ENCODE measurements at regions not wholly inside any gene's neighbourhood (a gene's known extent, or its start where the extent isn't known, plus 50 kb on each side); places are given as distances from the start of the nearest gene placed in this dataset.

- no peak overlapping the region for H3K4me3 ChIP-seq (ENCODE audit: low read depth in 1 of 2, low read length in 2 of 2)
- H3K27me3 ChIP-seq (ENCODE audit: insufficient read depth, low read length, poor library complexity): no peaks in the 10 kb centered on the region
- H3K9ac ChIP-seq (ENCODE audit: low read depth, low read length): no peak overlapping the region
- H2AFZ ChIP-seq (ENCODE audit: low read depth, low read length): no peak overlapping the region
- no peak for TF ChIP-seq EZH2 (IDR thresholded peaks at IDR 0.05; ENCODE audit: borderline replicate concordance, low read depth, low read length, severe bottlenecking)
- TF ChIP-seq, protein P1, sequence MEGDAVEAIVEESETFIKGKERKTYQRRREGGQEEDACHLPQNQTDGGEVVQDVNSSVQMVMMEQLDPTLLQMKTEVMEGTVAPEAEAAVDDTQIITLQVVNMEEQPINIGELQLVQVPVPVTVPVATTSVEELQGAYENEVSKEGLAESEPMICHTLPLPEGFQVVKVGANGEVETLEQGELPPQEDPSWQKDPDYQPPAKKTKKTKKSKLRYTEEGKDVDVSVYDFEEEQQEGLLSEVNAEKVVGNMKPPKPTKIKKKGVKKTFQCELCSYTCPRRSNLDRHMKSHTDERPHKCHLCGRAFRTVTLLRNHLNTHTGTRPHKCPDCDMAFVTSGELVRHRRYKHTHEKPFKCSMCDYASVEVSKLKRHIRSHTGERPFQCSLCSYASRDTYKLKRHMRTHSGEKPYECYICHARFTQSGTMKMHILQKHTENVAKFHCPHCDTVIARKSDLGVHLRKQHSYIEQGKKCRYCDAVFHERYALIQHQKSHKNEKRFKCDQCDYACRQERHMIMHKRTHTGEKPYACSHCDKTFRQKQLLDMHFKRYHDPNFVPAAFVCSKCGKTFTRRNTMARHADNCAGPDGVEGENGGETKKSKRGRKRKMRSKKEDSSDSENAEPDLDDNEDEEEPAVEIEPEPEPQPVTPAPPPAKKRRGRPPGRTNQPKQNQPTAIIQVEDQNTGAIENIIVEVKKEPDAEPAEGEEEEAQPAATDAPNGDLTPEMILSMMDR (IDR thresholded peaks at IDR 0.05; ENCODE audit: borderline replicate concordance, extremely low read depth, low read length, poor library complexity, severe bottlenecking): no peak
- no peaks in the 10 kb centered on the region for H4K20me1 ChIP-seq (ENCODE audit: insufficient read depth, low read length)
- H3K27ac ChIP-seq (ENCODE audit: low read length): no peak overlapping the region
- DNase-seq: no peak
- ATAC-seq (ENCODE audit: insufficient read depth, low read depth): no peak
- H3K36me3 ChIP-seq (ENCODE audit: insufficient read depth, low read length): no peaks in the 10 kb centered on the region
- H3K4me1 ChIP-seq (ENCODE audit: insufficient read depth, low read length): no peaks in the 10 kb centered on the region; the same call in 1 of the 2 replicates
- H3K79me2 ChIP-seq (ENCODE audit: insufficient read depth, low read length): no peaks in the 10 kb centered on the region
- H3K4me2 ChIP-seq (ENCODE audit: insufficient read depth, low read length): no peak overlapping the region
- H3K9me3 ChIP-seq (ENCODE audit: insufficient read depth, low read length, severe bottlenecking): no peaks in the 10 kb centered on the region
These were observed 423.7 kb downstream of the LPIN1 start for GRCh38 chr2:12170121-12170520.

DNA sequence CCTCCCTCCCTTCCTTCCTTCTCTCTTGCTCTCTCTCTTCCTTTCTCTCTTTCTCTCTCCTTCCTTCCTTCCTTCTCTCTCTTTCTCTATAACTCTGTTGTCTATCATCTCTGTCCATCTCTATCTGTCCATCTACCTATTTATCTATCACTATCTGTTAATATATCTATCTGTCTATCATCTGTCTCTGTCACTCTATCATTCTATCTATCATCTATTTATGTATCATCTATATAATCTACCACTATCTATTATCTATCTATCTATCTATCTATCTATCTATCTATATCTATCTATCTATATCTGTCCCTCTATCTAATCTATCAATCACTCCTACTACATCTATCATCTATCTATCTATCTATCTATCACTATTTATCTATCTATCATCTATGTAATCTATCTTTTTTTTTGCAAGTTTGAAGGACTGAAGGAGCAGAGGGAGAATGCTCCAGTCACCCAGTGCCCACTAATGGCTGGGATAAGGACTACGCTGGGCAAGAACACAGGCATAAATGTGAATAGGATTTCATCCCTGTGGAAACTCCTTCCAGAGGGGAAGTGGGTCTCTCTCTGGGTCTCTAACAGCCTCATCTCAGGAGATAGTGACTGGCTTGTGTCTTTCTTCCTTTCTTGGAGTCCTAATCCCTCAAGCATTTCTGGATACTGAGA lies 427.0 kb downstream of the LPIN1 start:
- H3K4me1 ChIP-seq (ENCODE audit: insufficient read depth, low read length): peaks cover 25% of the 10 kb centered on the region
- H3K27ac ChIP-seq (ENCODE audit: low read length): no peak overlapping the region
- no peaks in the 10 kb centered on the region for H3K27me3 ChIP-seq (ENCODE audit: insufficient read depth, low read length, poor library complexity)
- no peaks in the 10 kb centered on the region for H3K36me3 ChIP-seq (ENCODE audit: insufficient read depth, low read length)
- no peak overlapping the region for H3K4me3 ChIP-seq (ENCODE audit: low read depth in 1 of 2, low read length in 2 of 2)
- H3K4me2 ChIP-seq (ENCODE audit: insufficient read depth, low read length): no peak overlapping the region
- no peak for TF ChIP-seq EZH2 (IDR thresholded peaks at IDR 0.05; ENCODE audit: borderline replicate concordance, low read depth, low read length, severe bottlenecking)
- TF ChIP-seq, protein P1 (IDR thresholded peaks at IDR 0.05; ENCODE audit: borderline replicate concordance, extremely low read depth, low read length, poor library complexity, severe bottlenecking): no peak
- no peak overlapping the region for H2AFZ ChIP-seq (ENCODE audit: low read depth, low read length)
- no peaks in the 10 kb centered on the region for H3K9me3 ChIP-seq (ENCODE audit: insufficient read depth, low read length, severe bottlenecking)
- no peak overlapping the region for H3K9ac ChIP-seq (ENCODE audit: low read depth, low read length)
- ATAC-seq (ENCODE audit: insufficient read depth, low read depth) (no peak), DNase-seq (no peak)
- no peaks in the 10 kb centered on the region for H4K20me1 ChIP-seq (ENCODE audit: insufficient read depth, low read length)
- no peaks in the 10 kb centered on the region for H3K79me2 ChIP-seq (ENCODE audit: insufficient read depth, low read length)

GRCh38 chr2:12173943-12174340 lies 427.5 kb downstream of the LPIN1 start:
- no peak for ATAC-seq (ENCODE audit: insufficient read depth, low read depth)

More at GRCh38 chr2:12173943-12174340, 427.5 kb downstream of the LPIN1 start:
- Histone ChIP-seq H3K9me3 (ENCODE audit: insufficient read depth, low read length, severe bottlenecking) (no peaks in the 10 kb centered on the region), H3K4me2 (ENCODE audit: insufficient read depth, low read length) (no peak overlapping the region), H4K20me1 (ENCODE audit: insufficient read depth, low read length) (no peaks in the 10 kb centered on the region), H3K4me1 (ENCODE audit: insufficient read depth, low read length) (peaks cover 28% of the 10 kb centered on the region), H3K27ac (ENCODE audit: low read length) (no peak overlapping the region), H3K79me2 (ENCODE audit: insufficient read depth, low read length) (no peaks in the 10 kb centered on the region), H3K36me3 (ENCODE audit: insufficient read depth, low read length) (no peaks in the 10 kb centered on the region), H3K4me3 (ENCODE audit: low read depth in 1 of 2, low read length in 2 of 2) (no peak overlapping the region), H2AFZ (ENCODE audit: low read depth, low read length) (no peak overlapping the region), H3K27me3 (ENCODE audit: insufficient read depth, low read length, poor library complexity) (no peaks in the 10 kb centered on the region), H3K9ac (ENCODE audit: low read depth, low read length) (no peak overlapping the region)
- TF ChIP-seq, protein P1 (IDR thresholded peaks at IDR 0.05; ENCODE audit: borderline replicate concordance, extremely low read depth, low read length, poor library complexity, severe bottlenecking): no peak
- TF ChIP-seq EZH2 (IDR thresholded peaks at IDR 0.05; ENCODE audit: borderline replicate concordance, low read depth, low read length, severe bottlenecking): no peak
- DNase-seq: no peak
